Fibroblast of lung (primary cell): ENCODE measurements at regions not wholly inside any gene's neighbourhood (a gene's known extent, or its start where the extent isn't known, plus 50 kb on each side); places are given as distances from the start of the nearest gene placed in this dataset.
"Not testable (repeated sequence)": the region's sequence is repeated elsewhere in the genome, so short reads cannot be mapped to it uniquely, and the experiment has no call there.

Source experiments
- DNase-seq, 2 donors: peaks; one replicate each; pipeline versions ENCODE4 v3.0.0 to v3.0.0-alpha.2; 2010; ENCODE audit warnings: low read depth in 2 of 2
- H2AFZ ChIP-seq: 2 replicates; pipeline ENCODE4 v1.5.1; 2012; ENCODE audit warnings: low read length, control low read depth, inconsistent platforms
- H3K27ac ChIP-seq: 2 replicates; pipeline ENCODE4 v1.5.1; 2011; ENCODE audit warnings: low read length, control low read depth; ENCODE audit not compliant: insufficient read depth
- H3K27me3 ChIP-seq: 2 replicates; pipeline ENCODE4 v1.5.1; 2011; ENCODE audit warnings: mild to moderate bottlenecking, low read length; ENCODE audit not compliant: control insufficient read depth, insufficient read depth
- H3K36me3 ChIP-seq: 2 replicates; pipeline ENCODE4 v1.5.1; 2011; ENCODE audit warnings: low read length; ENCODE audit not compliant: control insufficient read depth, insufficient read depth
- H3K4me1 ChIP-seq: 2 replicates; pipeline ENCODE4 v1.5.1; 2011; ENCODE audit warnings: low read length; ENCODE audit not compliant: control insufficient read depth, insufficient read depth; ENCODE audit errors: extremely low read depth
- H3K4me2 ChIP-seq: 2 replicates; pipeline ENCODE4 v1.5.1; 2011; ENCODE audit warnings: low read length, control low read depth; ENCODE audit not compliant: insufficient read depth; ENCODE audit errors: extremely low read depth
- H3K4me3 ChIP-seq, 4 experiments: fragments of 200-600 bp in 1 of 4; sonication (generic) in 1 of 4; replicated peaks in 1 of 4; 2 replicates each; pipeline ENCODE4 v1.5.1; 2011 to 2016; ENCODE audit warnings: low read length in 4 of 4, low read depth in 3 of 4, mild to moderate bottlenecking in 3 of 4, control low read depth in 2 of 4, inconsistent platforms in 1 of 4, mixed read lengths in 1 of 4; ENCODE audit not compliant: insufficient read depth in 1 of 4; ENCODE audit errors: control extremely low read depth in 1 of 4
- H3K79me2 ChIP-seq: 2 replicates; pipeline ENCODE4 v1.5.1; 2012; ENCODE audit warnings: mild to moderate bottlenecking, low read length, inconsistent platforms; ENCODE audit not compliant: control insufficient read depth, insufficient read depth
- H3K9ac ChIP-seq: 2 replicates; pipeline ENCODE4 v1.5.1; 2011; ENCODE audit warnings: mild to moderate bottlenecking, low read length, control low read depth; ENCODE audit not compliant: insufficient read depth
- H3K9me3 ChIP-seq: 2 replicates; pipeline ENCODE4 v1.5.1; 2012; ENCODE audit warnings: low read depth, low read length; ENCODE audit not compliant: control insufficient read depth, insufficient read depth
- H4K20me1 ChIP-seq: 2 replicates; pipeline ENCODE4 v1.5.1; 2011; ENCODE audit warnings: low read length; ENCODE audit not compliant: control insufficient read depth, insufficient read depth; ENCODE audit errors: extremely low read depth
- EZH2 ChIP-seq: IDR thresholded peaks from 2 replicates; pipeline ENCODE4 v1.5.1; 2012; ENCODE audit warnings: low read length, control low read depth, mild to moderate bottlenecking; ENCODE audit errors: missing control alignments
- TF ChIP-seq, protein P1 (sequence below), 2 donors: IDR thresholded peaks in 1 of 2; conservative IDR thresholded peaks in 1 of 2; 1 replicate in 1 of 2; 2 replicates in 1 of 2; pipeline ENCODE4 v1.5.1; 2011 to 2012; ENCODE audit warnings: low read length in 2 of 2, control low read depth in 1 of 2, inconsistent platforms in 1 of 2, low read depth in 1 of 2, mild to moderate bottlenecking in 1 of 2

GRCh38 chr5:126027652-126028051, 395.6 kb upstream of the GRAMD2B start:
- H3K79me2 ChIP-seq, result no peaks in the 10 kb centered on the region
- H3K27ac ChIP-seq, result no peak overlapping the region
- no peaks in the 10 kb centered on the region for H3K27me3 ChIP-seq
- no peaks in the 10 kb centered on the region for H4K20me1 ChIP-seq
- H3K9ac ChIP-seq, result no peak overlapping the region
- no peaks in the 10 kb centered on the region for H3K9me3 ChIP-seq
- no peak overlapping the region for H3K4me2 ChIP-seq
- no peak overlapping the region for H2AFZ ChIP-seq
- H3K4me3 ChIP-seq, result no peak overlapping the region
- DNase-seq, result no peak
- TF ChIP-seq EZH2, result no peak
- TF ChIP-seq, protein P1, sequence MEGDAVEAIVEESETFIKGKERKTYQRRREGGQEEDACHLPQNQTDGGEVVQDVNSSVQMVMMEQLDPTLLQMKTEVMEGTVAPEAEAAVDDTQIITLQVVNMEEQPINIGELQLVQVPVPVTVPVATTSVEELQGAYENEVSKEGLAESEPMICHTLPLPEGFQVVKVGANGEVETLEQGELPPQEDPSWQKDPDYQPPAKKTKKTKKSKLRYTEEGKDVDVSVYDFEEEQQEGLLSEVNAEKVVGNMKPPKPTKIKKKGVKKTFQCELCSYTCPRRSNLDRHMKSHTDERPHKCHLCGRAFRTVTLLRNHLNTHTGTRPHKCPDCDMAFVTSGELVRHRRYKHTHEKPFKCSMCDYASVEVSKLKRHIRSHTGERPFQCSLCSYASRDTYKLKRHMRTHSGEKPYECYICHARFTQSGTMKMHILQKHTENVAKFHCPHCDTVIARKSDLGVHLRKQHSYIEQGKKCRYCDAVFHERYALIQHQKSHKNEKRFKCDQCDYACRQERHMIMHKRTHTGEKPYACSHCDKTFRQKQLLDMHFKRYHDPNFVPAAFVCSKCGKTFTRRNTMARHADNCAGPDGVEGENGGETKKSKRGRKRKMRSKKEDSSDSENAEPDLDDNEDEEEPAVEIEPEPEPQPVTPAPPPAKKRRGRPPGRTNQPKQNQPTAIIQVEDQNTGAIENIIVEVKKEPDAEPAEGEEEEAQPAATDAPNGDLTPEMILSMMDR (conservative IDR thresholded peaks at IDR 0.05 in 1 of 2, IDR thresholded peaks at IDR 0.05 in 1 of 2; ENCODE audit: low read depth in 1 of 2, low read length in 2 of 2), result no peak
- no peaks in the 10 kb centered on the region for H3K36me3 ChIP-seq
- no peaks in the 10 kb centered on the region for H3K4me1 ChIP-seq

- no peak overlapping the region for H3K9ac ChIP-seq
- no peaks in the 10 kb centered on the region for H3K4me1 ChIP-seq
- H3K27ac ChIP-seq, result no peak overlapping the region
- no peaks in the 10 kb centered on the region for H3K79me2 ChIP-seq
- no peak for TF ChIP-seq EZH2
- TF ChIP-seq, protein P1 (conservative IDR thresholded peaks at IDR 0.05 in 1 of 2, IDR thresholded peaks at IDR 0.05 in 1 of 2; ENCODE audit: low read depth in 1 of 2, low read length in 2 of 2), result no peak
- DNase-seq, result no peak
- no peaks in the 10 kb centered on the region for H3K9me3 ChIP-seq
- no peaks in the 10 kb centered on the region for H4K20me1 ChIP-seq
- H3K4me2 ChIP-seq, result no peak overlapping the region
- no peaks in the 10 kb centered on the region for H3K36me3 ChIP-seq
- H2AFZ ChIP-seq, result no peak overlapping the region
- no peak overlapping the region for H3K4me3 ChIP-seq
- H3K27me3 ChIP-seq, result no peaks in the 10 kb centered on the region
Observed at GRCh38 chr5:126028336-126028735, 394.9 kb upstream of the GRAMD2B start.

DNA sequence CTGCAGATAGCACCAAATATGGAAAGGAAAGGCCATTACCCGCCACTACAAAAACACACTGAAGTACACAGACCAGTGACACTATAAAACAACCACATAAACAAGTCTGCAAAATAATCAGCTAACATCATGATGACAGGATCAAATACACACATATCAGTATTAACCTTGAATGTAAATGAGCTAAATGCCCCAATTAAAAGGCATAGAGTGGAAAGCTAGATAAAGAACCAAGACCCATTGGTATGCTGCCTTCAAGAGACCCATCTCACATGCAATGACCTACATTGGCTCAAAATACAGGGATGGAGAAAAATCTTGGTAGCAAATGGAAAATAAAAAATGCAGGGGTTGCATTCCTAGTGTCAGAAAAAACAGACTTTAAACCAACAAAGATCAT, 393.9 kb upstream of the GRAMD2B start:
- H3K27ac ChIP-seq, H3K4me2 ChIP-seq, H4K20me1 ChIP-seq, H3K9me3 ChIP-seq, H3K4me3 ChIP-seq, H3K36me3 ChIP-seq, H2AFZ ChIP-seq, DNase-seq, H3K79me2 ChIP-seq, H3K27me3 ChIP-seq, H3K9ac ChIP-seq, H3K4me1 ChIP-seq: not testable (repeated sequence)

DNA sequence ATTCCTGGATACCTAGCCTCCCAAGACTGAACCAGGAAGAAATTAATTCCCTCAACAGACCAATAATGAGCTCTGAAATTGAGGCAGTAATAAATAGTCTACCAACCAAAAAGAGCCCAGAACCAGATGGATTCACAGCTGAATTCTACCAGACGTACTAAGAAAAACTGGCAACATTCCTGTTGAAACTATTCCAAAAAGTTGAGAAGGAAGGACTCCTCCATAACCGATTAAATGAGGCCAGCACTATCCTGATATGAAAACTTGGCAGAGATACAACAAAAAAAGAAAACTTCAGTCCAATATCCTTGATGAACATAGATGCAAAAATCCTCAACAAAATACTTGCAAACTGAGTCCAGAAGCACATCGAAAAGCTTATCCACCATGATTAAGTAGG, 392.5 kb upstream of the GRAMD2B start:
- H3K9ac ChIP-seq, result no peak overlapping the region
- H3K79me2 ChIP-seq, result no peaks in the 10 kb centered on the region
- H4K20me1 ChIP-seq, result no peaks in the 10 kb centered on the region
- H3K27ac ChIP-seq, result no peak overlapping the region
- no peak overlapping the region for H3K4me3 ChIP-seq
- DNase-seq, result no peak
- no peak for TF ChIP-seq EZH2
- TF ChIP-seq, protein P1 (conservative IDR thresholded peaks at IDR 0.05 in 1 of 2, IDR thresholded peaks at IDR 0.05 in 1 of 2; ENCODE audit: low read depth in 1 of 2, low read length in 2 of 2), result no peak
- no peaks in the 10 kb centered on the region for H3K9me3 ChIP-seq
- no peaks in the 10 kb centered on the region for H3K27me3 ChIP-seq
- no peaks in the 10 kb centered on the region for H3K4me1 ChIP-seq
- no peak overlapping the region for H3K4me2 ChIP-seq
- H3K36me3 ChIP-seq, result no peaks in the 10 kb centered on the region
- H2AFZ ChIP-seq, result no peak overlapping the region
